K562 (cell line): ENCODE measurements at regions not wholly inside any gene's neighbourhood (a gene's known extent, or its start where the extent isn't known, plus 50 kb on each side); places are given as distances from the start of the nearest gene placed in this dataset.

ENCODE experiments used
- ATAC-seq: fragments of 200-7000 bp; cut with Tn5 transposase; 3 replicates; pipeline ENCODE4 v1.9.1; 2020; ENCODE audit warnings: moderate library complexity
- BruUV-seq: library from RNA; stranded (reverse); fragments of 400-500 nt; replicated peaks from 2 replicates; lab custom pipeline; 2021; lab: Mats Ljungman, UMichigan
- CTCF ChIA-PET: fragments of 300-600 bp; formaldehyde crosslinking; extraction: SDS; loops from one replicate; lab custom pipeline; 2021; ENCODE audit warnings: low intra/inter-chr PET ratio; lab: Yijun Ruan, JAX
- POLR2A ChIA-PET: fragments of 300-600, 350-650 bp; sonication (Branson Sonifier 250); formaldehyde crosslinking; extraction: SDS; loops from one replicate; lab custom pipeline; 2021; ENCODE audit warnings: antibody characterized with exemption, inconsistent platforms; lab: Yijun Ruan, JAX
- DNase-seq, 4 experiments: peaks; one replicate each; pipeline versions ENCODE4 v3.0.0 to v3.0.0-alpha.2; 2011 to 2018; ENCODE audit warnings: low spot score in 3 of 4, mixed read lengths in 3 of 4; ENCODE audit errors: extremely low read depth in 1 of 4
- FAIRE-seq: peaks from 2 replicates; lab custom pipeline; 2011; peaks lifted over from hg19 to GRCh38; lab: Jason Lieb, UNC
- H2AFZ ChIP-seq: 2 replicates; pipeline ENCODE4 v1.6.0; 2011; ENCODE audit warnings: low read depth, low read length, control low read depth, inconsistent platforms
- H3K27ac ChIP-seq: fragments of 200-600 bp; 3 replicates; pipeline ENCODE4 v1.8.0; 2011; ENCODE audit warnings: low read depth, mild to moderate bottlenecking, control low read depth, inconsistent platforms, low read length, moderate library complexity, mixed read lengths; ENCODE audit errors: extremely low read depth
- H3K27me3 ChIP-seq, 2 experiments: fragments of 300-600 bp in 1 of 2; 2 replicates in 1 of 2; 3 replicates in 1 of 2; pipeline versions ENCODE4 v1.6.0 to v1.8.0; 2011; ENCODE audit warnings: inconsistent platforms in 2 of 2, low read length in 2 of 2, mild to moderate bottlenecking in 1 of 2, mixed read lengths in 1 of 2, moderate library complexity in 1 of 2; ENCODE audit not compliant: control insufficient read depth in 2 of 2, insufficient read depth in 2 of 2
- H3K36me3 ChIP-seq: fragments of 300-600 bp; 3 replicates; pipeline ENCODE4 v1.8.0; 2011; ENCODE audit warnings: mild to moderate bottlenecking, low read length, inconsistent platforms; ENCODE audit not compliant: control insufficient read depth, insufficient read depth
- H3K4me1 ChIP-seq, 2 experiments: fragments of 200-600 bp in 1 of 2; replicated peaks in 1 of 2; 2 replicates in 1 of 2; 3 replicates in 1 of 2; pipeline versions ENCODE4 v1.5.1 to v1.8.0; 2011; ENCODE audit warnings: inconsistent platforms in 2 of 2, low read length in 2 of 2, mild to moderate bottlenecking in 1 of 2, mixed read lengths in 1 of 2, moderate library complexity in 1 of 2; ENCODE audit not compliant: control insufficient read depth in 2 of 2, insufficient read depth in 2 of 2
- H3K4me2 ChIP-seq: 2 replicates; pipeline ENCODE4 v1.6.1; 2011; ENCODE audit warnings: low read length, control low read depth, inconsistent platforms, mixed read lengths; ENCODE audit not compliant: insufficient read depth
- H3K4me3 ChIP-seq: fragments of 200-600 bp; sonication (generic), shearing (Covaris generic); 2 replicates; pipeline ENCODE4 v1.5.1; 2016; ENCODE audit warnings: control low read depth, inconsistent platforms
- H3K79me2 ChIP-seq: fragments of 200-600 bp; 3 replicates; pipeline ENCODE4 v1.8.0; 2011; ENCODE audit warnings: low read length, inconsistent platforms; ENCODE audit not compliant: control insufficient read depth, insufficient read depth
- H3K9ac ChIP-seq, 2 experiments: 2 replicates each; pipeline versions ENCODE4 v1.6.0 to v1.6.1; 2011; ENCODE audit warnings: low read depth in 2 of 2, low read length in 2 of 2, control low read depth in 1 of 2, inconsistent platforms in 1 of 2, mild to moderate bottlenecking in 1 of 2, mixed read lengths in 1 of 2; ENCODE audit not compliant: insufficient read depth in 1 of 2
- H3K9me1 ChIP-seq: one replicate; pipeline ENCODE4 v1.6.0; 2011; ENCODE audit warnings: inconsistent platforms, mild to moderate bottlenecking, low read length, moderate library complexity; ENCODE audit not compliant: control insufficient read depth, insufficient read depth
- H3K9me3 ChIP-seq: replicated peaks from 2 replicates; pipeline ENCODE4 v1.5.1; 2011; ENCODE audit warnings: low read depth, low read length, inconsistent platforms; ENCODE audit not compliant: control insufficient read depth, insufficient read depth
- H4K20me1 ChIP-seq: replicated peaks from 2 replicates; pipeline ENCODE4 v1.6.1; 2011; ENCODE audit warnings: low read length, inconsistent platforms, mixed read lengths; ENCODE audit not compliant: control insufficient read depth, insufficient read depth
- DEAF1 ChIP-seq: fragments of 450-650 bp; formaldehyde crosslinking; IDR thresholded peaks from 2 replicates; pipeline ENCODE4 v1.4.0; 2020; ENCODE audit warnings: mild to moderate bottlenecking, moderate library complexity
- HNRNPLL ChIP-seq: fragments of 200-400 bp; formaldehyde crosslinking; IDR thresholded peaks from 2 replicates; pipeline ENCODE4 v1.6.1; 2017; ENCODE audit warnings: low read length, low read depth, mild to moderate bottlenecking; ENCODE audit not compliant: poor library complexity, severe bottlenecking
- MAFK ChIP-seq: IDR thresholded peaks from 2 replicates; pipeline ENCODE4 v1.6.1; 2011; ENCODE audit warnings: low read length, improper control_type of control experiment
- NCOA2 ChIP-seq, 2 experiments: fragments of 450-650 bp; IDR thresholded peaks; 2 replicates each; pipeline ENCODE4 v1.6.1; 2018; ENCODE audit warnings: mild to moderate bottlenecking in 2 of 2, moderate library complexity in 1 of 2; ENCODE audit not compliant: partially characterized antibody in 2 of 2
- NFIX ChIP-seq: fragments of 250-450 bp; sonication (Bioruptor Pico); IDR thresholded peaks from 2 replicates; pipeline ENCODE4 v1.4.0; 2020; ENCODE audit warnings: low read depth, mild to moderate bottlenecking, moderate library complexity
- POLR2A ChIP-seq: fragments of 450-650 bp; conservative IDR thresholded peaks from 2 replicates; pipeline ENCODE4 v1.6.1; 2016
- RERE ChIP-seq: sonication (generic); formaldehyde crosslinking; IDR thresholded peaks from 2 replicates; pipeline ENCODE4 v1.8.0; 2023; ENCODE audit warnings: missing genetic modification reagents, mild to moderate bottlenecking, borderline replicate concordance
- RREB1 ChIP-seq: fragments of 250-450 bp; sonication (Bioruptor Pico); IDR thresholded peaks from 2 replicates; pipeline ENCODE4 v1.4.0; 2020
- SUPT5H ChIP-seq: fragments of 450-650 bp; IDR thresholded peaks from 2 replicates; pipeline ENCODE4 v1.6.1; 2016
- ZNF224 ChIP-seq: sonication (generic); formaldehyde crosslinking; IDR thresholded peaks from 2 replicates; pipeline ENCODE4 v1.8.0; 2022; ENCODE audit warnings: mild to moderate bottlenecking, missing genetic modification reagents
- WGBS: fragments of 100-300 bp; shearing (Covaris generic); methylation state at CpG from one replicate; pipeline ENCODE4 v1.1.6; 2016; ENCODE audit warnings: low coverage, mixed read lengths; ENCODE audit not compliant: insufficient coverage; ENCODE audit errors: missing lambda C conversion rate; 5-methylcytosine and 5-hydroxymethylcytosine counted together
- in situ Hi-C: fragments of 300-500 bp; cut with MboI; formaldehyde crosslinking; loops from 4 replicates; pipeline ENCODE4 v1.15.0; 2018; ENCODE audit warnings: inconsistent platforms, mixed read lengths
- intact Hi-C: fragments of 100-400 bp; cut with micrococcal nuclease; formaldehyde crosslinking; loops from 2 replicates; pipeline ENCODE4 v1.14.2; 2022

- no peak overlapping the region for H3K27ac ChIP-seq
- H3K9me1 ChIP-seq: no peaks in the 10 kb centered on the region
- FAIRE-seq (no peak), DNase-seq (no peak), ATAC-seq (no peak)
- ChIA-PET CTCF (no interaction called here), POLR2A (no interaction called here)
- no peak overlapping the region for H3K4me2 ChIP-seq
- intact Hi-C loops: no loop called here
- H3K4me3 ChIP-seq: no peak overlapping the region
- in situ Hi-C loops: no loop called here
- H3K79me2 ChIP-seq: no peaks in the 10 kb centered on the region
- no peaks in the 10 kb centered on the region for H3K27me3 ChIP-seq
- no peaks in the 10 kb centered on the region for H4K20me1 ChIP-seq
- H3K36me3 ChIP-seq: no peaks in the 10 kb centered on the region
- H2AFZ ChIP-seq: no peak overlapping the region
- no TSS peak for BruUV-seq
- no peaks in the 10 kb centered on the region for H3K4me1 ChIP-seq
- 10% methylated on average over 7 of the region's 7 CpGs for WGBS
- no peaks in the 10 kb centered on the region for H3K9me3 ChIP-seq
- H3K9ac ChIP-seq: no peak overlapping the region
- no peak for TF ChIP-seq SUPT5H
- no peak for TF ChIP-seq HNRNPLL
- TF ChIP-seq NFIX (CRISPR knock-in tag): no peak
- no peak for TF ChIP-seq RREB1 (CRISPR knock-in tag)
- TF ChIP-seq ZNF224 (CRISPR knock-in tag): no peak
- TF ChIP-seq RERE: no peak
- no peak for TF ChIP-seq NCOA2 (IDR thresholded peaks at IDR 0.05; ENCODE audit: partially characterized antibody in 2 of 2)
- TF ChIP-seq MAFK: no peak
- no peak for TF ChIP-seq DEAF1 (CRISPR knock-in tag)
- no peak for TF ChIP-seq POLR2A
These were observed 1474.3 kb downstream of the UQCRFS1 start for GRCh38 chr19:27738569-27739193.
